ENCODE measurements at regions not wholly inside any gene's neighbourhood (a gene's known extent, or its start where the extent isn't known, plus 50 kb on each side); places are given as distances from the start of the nearest gene placed in this dataset.

DNA sequence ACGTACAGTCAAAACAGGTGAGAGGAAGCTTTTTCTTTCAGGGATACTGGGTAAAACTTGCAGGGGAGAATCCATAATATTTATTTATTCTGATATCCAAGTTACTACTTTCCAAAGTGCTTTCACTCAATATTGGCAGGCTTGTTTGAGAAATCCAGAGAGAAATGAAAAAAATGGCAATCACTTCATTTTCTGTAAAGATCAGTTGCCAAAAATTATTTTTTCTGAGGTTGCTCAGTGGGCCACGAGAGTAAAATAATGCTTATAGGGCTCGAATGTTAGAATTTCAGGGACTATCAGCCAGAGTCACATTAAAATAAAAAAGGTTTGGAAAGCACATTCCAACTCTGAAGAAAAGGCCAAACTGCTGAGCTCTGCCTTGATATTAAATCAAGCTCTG is 324.6 kb upstream of the RND3 start:
- CTCF ChIA-PET: no interaction called here
- Mint-ChIP-seq H3K27me3 (ENCODE audit: low read depth) (no peaks in the 10 kb centered on the region), H3K27ac (no peak overlapping the region), H3K4me1 (peaks cover 6% of the 10 kb centered on the region), H3K9me3 (no peaks in the 10 kb centered on the region), H3K36me3 (no peaks in the 10 kb centered on the region), H3K4me3 (no peak overlapping the region)
- POLR2A ChIA-PET: no interaction called here
- ATAC-seq (no peak), DNase-seq (ENCODE audit: low spot score) (no peak)
- TF ChIP-seq ZNF396 (CRISPR knock-in tag; IDR thresholded peaks at IDR 0.05; ENCODE audit: borderline replicate concordance) (no peak), ZNF121 (CRISPR knock-in tag; IDR thresholded peaks at IDR 0.05) (no peak), ETV6 (CRISPR knock-in tag; IDR thresholded peaks at IDR 0.05) (no peak), ZNF317 (CRISPR knock-in tag; IDR thresholded peaks at IDR 0.05; ENCODE audit: borderline replicate concordance, low read depth) (no peak), ZNF416 (CRISPR knock-in tag; IDR thresholded peaks at IDR 0.05) (no peak), ZNF232 (CRISPR knock-in tag; IDR thresholded peaks at IDR 0.05) (no peak), TEAD4 (CRISPR knock-in tag; IDR thresholded peaks at IDR 0.05) (no peak), NFYB (CRISPR knock-in tag; conservative IDR thresholded peaks at IDR 0.05; ENCODE audit: low read depth) (no peak)
- TF ChIP-seq, protein P1, sequence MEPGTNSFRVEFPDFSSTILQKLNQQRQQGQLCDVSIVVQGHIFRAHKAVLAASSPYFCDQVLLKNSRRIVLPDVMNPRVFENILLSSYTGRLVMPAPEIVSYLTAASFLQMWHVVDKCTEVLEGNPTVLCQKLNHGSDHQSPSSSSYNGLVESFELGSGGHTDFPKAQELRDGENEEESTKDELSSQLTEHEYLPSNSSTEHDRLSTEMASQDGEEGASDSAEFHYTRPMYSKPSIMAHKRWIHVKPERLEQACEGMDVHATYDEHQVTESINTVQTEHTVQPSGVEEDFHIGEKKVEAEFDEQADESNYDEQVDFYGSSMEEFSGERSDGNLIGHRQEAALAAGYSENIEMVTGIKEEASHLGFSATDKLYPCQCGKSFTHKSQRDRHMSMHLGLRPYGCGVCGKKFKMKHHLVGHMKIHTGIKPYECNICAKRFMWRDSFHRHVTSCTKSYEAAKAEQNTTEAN (CRISPR knock-in tag; IDR thresholded peaks at IDR 0.05): no peak
- TF ChIP-seq, protein P2, sequence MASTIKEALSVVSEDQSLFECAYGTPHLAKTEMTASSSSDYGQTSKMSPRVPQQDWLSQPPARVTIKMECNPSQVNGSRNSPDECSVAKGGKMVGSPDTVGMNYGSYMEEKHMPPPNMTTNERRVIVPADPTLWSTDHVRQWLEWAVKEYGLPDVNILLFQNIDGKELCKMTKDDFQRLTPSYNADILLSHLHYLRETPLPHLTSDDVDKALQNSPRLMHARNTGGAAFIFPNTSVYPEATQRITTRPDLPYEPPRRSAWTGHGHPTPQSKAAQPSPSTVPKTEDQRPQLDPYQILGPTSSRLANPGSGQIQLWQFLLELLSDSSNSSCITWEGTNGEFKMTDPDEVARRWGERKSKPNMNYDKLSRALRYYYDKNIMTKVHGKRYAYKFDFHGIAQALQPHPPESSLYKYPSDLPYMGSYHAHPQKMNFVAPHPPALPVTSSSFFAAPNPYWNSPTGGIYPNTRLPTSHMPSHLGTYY (CRISPR knock-in tag; IDR thresholded peaks at IDR 0.05): no peak

DNA sequence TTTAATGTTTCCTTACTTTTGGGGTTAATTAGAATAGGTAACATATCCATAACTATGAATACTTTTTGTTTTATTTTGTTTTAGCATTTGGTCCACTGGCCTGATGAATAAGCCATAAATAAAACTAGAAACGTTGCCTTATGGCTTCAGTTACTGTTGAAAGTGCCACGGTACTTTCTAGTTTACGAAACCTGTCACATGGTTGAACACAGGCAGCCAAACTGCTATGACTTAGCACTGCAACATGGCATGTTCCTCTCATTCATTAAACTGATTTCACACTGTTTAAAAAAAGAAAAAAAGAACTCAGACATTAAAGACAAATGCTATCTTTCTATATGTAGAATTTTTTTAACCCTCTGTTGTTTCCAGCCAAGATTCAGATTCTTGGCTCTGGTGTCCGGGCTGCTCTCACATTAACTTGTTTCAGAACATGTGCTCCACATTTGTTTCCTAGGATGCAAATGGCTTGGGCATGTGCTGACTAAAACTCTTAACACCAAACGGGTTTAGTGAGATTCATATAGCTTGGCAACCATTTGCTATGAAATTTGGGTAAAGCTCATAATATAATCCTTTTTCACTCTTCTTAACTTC is 323.9 kb upstream of the RND3 start:
- no peaks in the 10 kb centered on the region; the same call in 1 of the 2 replicates for H3K36me3 Mint-ChIP-seq
- TF ChIP-seq NR1H2 (CRISPR knock-in tag; IDR thresholded peaks at IDR 0.05): no peak
- TF ChIP-seq FOXP1 (CRISPR knock-in tag; IDR thresholded peaks at IDR 0.05; ENCODE audit: borderline replicate concordance): no peak
- no peak for TF ChIP-seq ESRRA (CRISPR knock-in tag; IDR thresholded peaks at IDR 0.05; ENCODE audit: borderline replicate concordance)
- TF ChIP-seq, protein P3, sequence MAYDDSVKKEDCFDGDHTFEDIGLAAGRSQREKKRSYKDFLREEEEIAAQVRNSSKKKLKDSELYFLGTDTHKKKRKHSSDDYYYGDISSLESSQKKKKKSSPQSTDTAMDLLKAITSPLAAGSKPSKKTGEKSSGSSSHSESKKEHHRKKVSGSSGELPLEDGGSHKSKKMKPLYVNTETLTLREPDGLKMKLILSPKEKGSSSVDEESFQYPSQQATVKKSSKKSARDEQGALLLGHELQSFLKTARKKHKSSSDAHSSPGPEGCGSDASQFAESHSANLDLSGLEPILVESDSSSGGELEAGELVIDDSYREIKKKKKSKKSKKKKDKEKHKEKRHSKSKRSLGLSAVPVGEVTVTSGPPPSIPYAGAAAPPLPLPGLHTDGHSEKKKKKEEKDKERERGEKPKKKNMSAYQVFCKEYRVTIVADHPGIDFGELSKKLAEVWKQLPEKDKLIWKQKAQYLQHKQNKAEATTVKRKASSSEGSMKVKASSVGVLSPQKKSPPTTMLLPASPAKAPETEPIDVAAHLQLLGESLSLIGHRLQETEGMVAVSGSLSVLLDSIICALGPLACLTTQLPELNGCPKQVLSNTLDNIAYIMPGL (CRISPR knock-in tag; IDR thresholded peaks at IDR 0.05): no peak
- TF ChIP-seq, protein P4, sequence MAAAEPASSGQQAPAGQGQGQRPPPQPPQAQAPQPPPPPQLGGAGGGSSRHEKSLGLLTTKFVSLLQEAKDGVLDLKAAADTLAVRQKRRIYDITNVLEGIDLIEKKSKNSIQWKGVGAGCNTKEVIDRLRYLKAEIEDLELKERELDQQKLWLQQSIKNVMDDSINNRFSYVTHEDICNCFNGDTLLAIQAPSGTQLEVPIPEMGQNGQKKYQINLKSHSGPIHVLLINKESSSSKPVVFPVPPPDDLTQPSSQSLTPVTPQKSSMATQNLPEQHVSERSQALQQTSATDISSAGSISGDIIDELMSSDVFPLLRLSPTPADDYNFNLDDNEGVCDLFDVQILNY (CRISPR knock-in tag; IDR thresholded peaks at IDR 0.05): no peak
- no peak for TF ChIP-seq GRHL2 (CRISPR knock-in tag; IDR thresholded peaks at IDR 0.05; ENCODE audit: insufficient replicate concordance, severe bottlenecking)
- TF ChIP-seq, protein P5, sequence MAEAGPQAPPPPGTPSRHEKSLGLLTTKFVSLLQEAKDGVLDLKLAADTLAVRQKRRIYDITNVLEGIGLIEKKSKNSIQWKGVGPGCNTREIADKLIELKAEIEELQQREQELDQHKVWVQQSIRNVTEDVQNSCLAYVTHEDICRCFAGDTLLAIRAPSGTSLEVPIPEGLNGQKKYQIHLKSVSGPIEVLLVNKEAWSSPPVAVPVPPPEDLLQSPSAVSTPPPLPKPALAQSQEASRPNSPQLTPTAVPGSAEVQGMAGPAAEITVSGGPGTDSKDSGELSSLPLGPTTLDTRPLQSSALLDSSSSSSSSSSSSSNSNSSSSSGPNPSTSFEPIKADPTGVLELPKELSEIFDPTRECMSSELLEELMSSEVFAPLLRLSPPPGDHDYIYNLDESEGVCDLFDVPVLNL (CRISPR knock-in tag; IDR thresholded peaks at IDR 0.05; ENCODE audit: borderline replicate concordance, low read depth): no peak
- TF ChIP-seq, protein P6, sequence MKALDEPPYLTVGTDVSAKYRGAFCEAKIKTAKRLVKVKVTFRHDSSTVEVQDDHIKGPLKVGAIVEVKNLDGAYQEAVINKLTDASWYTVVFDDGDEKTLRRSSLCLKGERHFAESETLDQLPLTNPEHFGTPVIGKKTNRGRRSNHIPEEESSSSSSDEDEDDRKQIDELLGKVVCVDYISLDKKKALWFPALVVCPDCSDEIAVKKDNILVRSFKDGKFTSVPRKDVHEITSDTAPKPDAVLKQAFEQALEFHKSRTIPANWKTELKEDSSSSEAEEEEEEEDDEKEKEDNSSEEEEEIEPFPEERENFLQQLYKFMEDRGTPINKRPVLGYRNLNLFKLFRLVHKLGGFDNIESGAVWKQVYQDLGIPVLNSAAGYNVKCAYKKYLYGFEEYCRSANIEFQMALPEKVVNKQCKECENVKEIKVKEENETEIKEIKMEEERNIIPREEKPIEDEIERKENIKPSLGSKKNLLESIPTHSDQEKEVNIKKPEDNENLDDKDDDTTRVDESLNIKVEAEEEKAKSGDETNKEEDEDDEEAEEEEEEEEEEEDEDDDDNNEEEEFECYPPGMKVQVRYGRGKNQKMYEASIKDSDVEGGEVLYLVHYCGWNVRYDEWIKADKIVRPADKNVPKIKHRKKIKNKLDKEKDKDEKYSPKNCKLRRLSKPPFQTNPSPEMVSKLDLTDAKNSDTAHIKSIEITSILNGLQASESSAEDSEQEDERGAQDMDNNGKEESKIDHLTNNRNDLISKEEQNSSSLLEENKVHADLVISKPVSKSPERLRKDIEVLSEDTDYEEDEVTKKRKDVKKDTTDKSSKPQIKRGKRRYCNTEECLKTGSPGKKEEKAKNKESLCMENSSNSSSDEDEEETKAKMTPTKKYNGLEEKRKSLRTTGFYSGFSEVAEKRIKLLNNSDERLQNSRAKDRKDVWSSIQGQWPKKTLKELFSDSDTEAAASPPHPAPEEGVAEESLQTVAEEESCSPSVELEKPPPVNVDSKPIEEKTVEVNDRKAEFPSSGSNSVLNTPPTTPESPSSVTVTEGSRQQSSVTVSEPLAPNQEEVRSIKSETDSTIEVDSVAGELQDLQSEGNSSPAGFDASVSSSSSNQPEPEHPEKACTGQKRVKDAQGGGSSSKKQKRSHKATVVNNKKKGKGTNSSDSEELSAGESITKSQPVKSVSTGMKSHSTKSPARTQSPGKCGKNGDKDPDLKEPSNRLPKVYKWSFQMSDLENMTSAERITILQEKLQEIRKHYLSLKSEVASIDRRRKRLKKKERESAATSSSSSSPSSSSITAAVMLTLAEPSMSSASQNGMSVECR (CRISPR knock-in tag; IDR thresholded peaks at IDR 0.05; ENCODE audit: borderline replicate concordance): no peak
- TF ChIP-seq FOXK1 (CRISPR knock-in tag; IDR thresholded peaks at IDR 0.05): no peak
- TF ChIP-seq ZNF138 (CRISPR knock-in tag; conservative IDR thresholded peaks at IDR 0.05): no peak
- TF ChIP-seq, protein P7, sequence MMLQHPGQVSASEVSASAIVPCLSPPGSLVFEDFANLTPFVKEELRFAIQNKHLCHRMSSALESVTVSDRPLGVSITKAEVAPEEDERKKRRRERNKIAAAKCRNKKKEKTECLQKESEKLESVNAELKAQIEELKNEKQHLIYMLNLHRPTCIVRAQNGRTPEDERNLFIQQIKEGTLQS (CRISPR knock-in tag; conservative IDR thresholded peaks at IDR 0.05): no peak
- TF ChIP-seq GABPB1 (CRISPR knock-in tag; IDR thresholded peaks at IDR 0.05): no peak
- TF ChIP-seq ZNF423 (CRISPR knock-in tag; IDR thresholded peaks at IDR 0.05): no peak
- TF ChIP-seq HMGA2 (CRISPR knock-in tag; IDR thresholded peaks at IDR 0.05): no peak
- no peak for TF ChIP-seq NFATC4 (CRISPR knock-in tag; IDR thresholded peaks at IDR 0.05)

More for the DNA sequence above, 323.9 kb upstream of the RND3 start:
- Mint-ChIP-seq H3K9me3 (no peaks in the 10 kb centered on the region), H3K27ac (no peak overlapping the region), H3K4me3 (no peak overlapping the region), H3K4me1 (peaks cover 6% of the 10 kb centered on the region), H3K27me3 (ENCODE audit: low read depth) (no peaks in the 10 kb centered on the region)
- ChIA-PET CTCF (no interaction called here), POLR2A (no interaction called here)
- no peak for DNase-seq (ENCODE audit: low spot score)
- no peak for ATAC-seq

Data from WTC11 (cell line).